ENCODE measurements at regions not wholly inside any gene's neighbourhood (a gene's known extent, or its start where the extent isn't known, plus 50 kb on each side); places are given as distances from the start of the nearest gene placed in this dataset.

- DNase-seq (ENCODE audit: low spot score in 2 of 2) = no peak
- Histone ChIP-seq H3K4me1 (no peaks in the 10 kb centered on the region), H3K4me3 (no peak overlapping the region), H3K9me3 (no peaks in the 10 kb centered on the region), H3K27ac (no peak overlapping the region), H3K36me3 (no peaks in the 10 kb centered on the region), H3K27me3 (no peaks in the 10 kb centered on the region)
- TF ChIP-seq CTCF (IDR thresholded peaks at IDR 0.05) = no peak
- intact Hi-C loops (cut with DNase I) = no loop called here
Observed at GRCh38 chr6:156511051-156511450, 266.1 kb upstream of the ARID1B start.

- no peak for DNase-seq (ENCODE audit: low spot score in 2 of 2)
- Histone ChIP-seq H3K27ac (no peak overlapping the region), H3K36me3 (no peaks in the 10 kb centered on the region), H3K9me3 (no peaks in the 10 kb centered on the region), H3K4me1 (no peaks in the 10 kb centered on the region), H3K4me3 (no peak overlapping the region), H3K27me3 (no peaks in the 10 kb centered on the region)
- intact Hi-C loops (cut with DNase I) = no loop called here
- no peak for TF ChIP-seq CTCF (IDR thresholded peaks at IDR 0.05)
Observed at GRCh38 chr6:156510242-156510641, 266.9 kb upstream of the ARID1B start.

- intact Hi-C loops (cut with DNase I) = no loop called here
- H3K4me1 ChIP-seq = no peaks in the 10 kb centered on the region
- TF ChIP-seq CTCF (IDR thresholded peaks at IDR 0.05) = no peak
- no peaks in the 10 kb centered on the region for H3K9me3 ChIP-seq
- no peaks in the 10 kb centered on the region for H3K36me3 ChIP-seq
- no peak overlapping the region for H3K4me3 ChIP-seq
- no peak overlapping the region for H3K27ac ChIP-seq
- no peaks in the 10 kb centered on the region for H3K27me3 ChIP-seq
- no peak for DNase-seq (ENCODE audit: low spot score in 2 of 2)
Observed at GRCh38 chr6:156509496-156509895, 267.7 kb upstream of the ARID1B start.

GRCh38 chr6:156508923-156509322 lies 268.3 kb upstream of the ARID1B start:
- no peaks in the 10 kb centered on the region for H3K27me3 ChIP-seq
- no peak overlapping the region for H3K4me3 ChIP-seq
- DNase-seq (ENCODE audit: low spot score in 2 of 2) = no peak
- no peak for TF ChIP-seq CTCF (IDR thresholded peaks at IDR 0.05)
- intact Hi-C loops (cut with DNase I) = no loop called here
- no peaks in the 10 kb centered on the region for H3K36me3 ChIP-seq
- H3K4me1 ChIP-seq = no peaks in the 10 kb centered on the region
- H3K27ac ChIP-seq = no peak overlapping the region
- H3K9me3 ChIP-seq = no peaks in the 10 kb centered on the region

DNA sequence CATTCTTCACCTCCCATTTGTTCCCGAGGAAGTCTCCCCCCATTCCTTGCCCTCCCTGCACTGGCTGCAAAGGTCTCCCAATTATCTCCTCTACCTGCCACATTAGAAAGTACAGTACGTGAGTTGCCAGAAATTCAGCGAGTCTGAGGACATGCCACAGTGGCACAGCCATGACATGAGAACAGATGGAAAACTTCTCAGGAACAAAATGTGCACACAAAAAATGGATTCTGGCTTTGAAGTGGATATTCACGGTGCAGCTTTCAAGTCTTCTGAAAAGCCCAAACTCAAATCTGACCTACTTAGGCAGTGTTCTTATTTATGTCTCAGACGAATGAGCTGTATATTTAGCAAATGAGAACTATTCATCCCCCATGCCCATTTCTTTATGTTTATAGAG lies 269.1 kb upstream of the ARID1B start:
- TF ChIP-seq CTCF (IDR thresholded peaks at IDR 0.05) = no peak
- DNase-seq (ENCODE audit: low spot score in 2 of 2) = no peak
- no peak overlapping the region for H3K27ac ChIP-seq
- intact Hi-C loops (cut with DNase I) = no loop called here
- no peaks in the 10 kb centered on the region for H3K27me3 ChIP-seq
- H3K4me1 ChIP-seq = no peaks in the 10 kb centered on the region
- H3K36me3 ChIP-seq = no peaks in the 10 kb centered on the region
- no peak overlapping the region for H3K4me3 ChIP-seq
- H3K9me3 ChIP-seq = no peaks in the 10 kb centered on the region

GRCh38 chr6:156507656-156508055 lies 269.5 kb upstream of the ARID1B start:
- Histone ChIP-seq H3K4me1 (no peaks in the 10 kb centered on the region), H3K36me3 (no peaks in the 10 kb centered on the region), H3K27me3 (no peaks in the 10 kb centered on the region), H3K27ac (no peak overlapping the region), H3K9me3 (no peaks in the 10 kb centered on the region), H3K4me3 (no peak overlapping the region)
- no peak for DNase-seq (ENCODE audit: low spot score in 2 of 2)
- TF ChIP-seq CTCF (IDR thresholded peaks at IDR 0.05) = no peak
- intact Hi-C loops (cut with DNase I) = no loop called here

Measured in ascending aorta (tissue), 2 donors.